WTC11 (cell line): ENCODE measurements at regions not wholly inside any gene's neighbourhood (a gene's known extent, or its start where the extent isn't known, plus 50 kb on each side); places are given as distances from the start of the nearest gene placed in this dataset.
A peak's percentile ranks its signal among the peaks of the same experiment; 100 is the strongest.

Source experiments
- ATAC-seq: fragments of 200-7000 bp; cut with Tn5 transposase; 2 replicates; pipeline ENCODE4 v1.10.0; 2021; ENCODE audit warnings: mild to moderate bottlenecking, moderate library complexity
- CTCF ChIA-PET: fragments of 300-600 bp; sonication (Branson Sonifier 250); formaldehyde crosslinking; loops from one replicate; lab custom pipeline; 2021; ENCODE audit warnings: antibody characterized with exemption; lab: Charles Lee
- POLR2A ChIA-PET: fragments of 350-600 bp; sonication (Branson Sonifier 250); formaldehyde crosslinking; loops from one replicate; lab custom pipeline; 2021; ENCODE audit warnings: antibody characterized with exemption; lab: Charles Lee
- DNase-seq: peaks from one replicate; pipeline ENCODE4 v3.0.0; 2021; ENCODE audit warnings: low spot score
- H3K27ac Mint-ChIP-seq: 2 replicates; pipeline ENCODE4 v1.8.0; 2021; ENCODE audit warnings: mixed read lengths
- H3K27me3 Mint-ChIP-seq: 2 replicates; pipeline ENCODE4 v1.8.0; 2021; ENCODE audit warnings: low read depth, mild to moderate bottlenecking, moderate library complexity, mixed read lengths
- H3K36me3 Mint-ChIP-seq: 2 replicates; pipeline ENCODE4 v1.8.0; 2021; ENCODE audit warnings: mixed read lengths
- H3K4me1 Mint-ChIP-seq: 2 replicates; pipeline ENCODE4 v1.8.0; 2022; ENCODE audit warnings: mixed read lengths
- H3K4me3 Mint-ChIP-seq: 2 replicates; pipeline ENCODE4 v1.8.0; 2021; ENCODE audit warnings: mild to moderate bottlenecking, moderate library complexity, mixed read lengths
- H3K9me3 Mint-ChIP-seq: 2 replicates; pipeline ENCODE4 v1.8.0; 2021; ENCODE audit warnings: mixed read lengths
- ATF1 ChIP-seq: sonication (generic); formaldehyde crosslinking; IDR thresholded peaks from 2 replicates; pipeline ENCODE4 v1.8.1; 2023; ENCODE audit warnings: mild to moderate bottlenecking, moderate library complexity, missing genetic modification reagents
- CBFB ChIP-seq: sonication (generic); formaldehyde crosslinking; IDR thresholded peaks from 2 replicates; pipeline ENCODE4 v1.8.1; 2022; ENCODE audit warnings: mild to moderate bottlenecking, low read depth, missing genetic modification reagents
- ESRRA ChIP-seq: sonication (generic); formaldehyde crosslinking; IDR thresholded peaks from 2 replicates; pipeline ENCODE4 v1.8.1; 2022; ENCODE audit warnings: mild to moderate bottlenecking, missing genetic modification reagents, borderline replicate concordance
- FOXJ3 ChIP-seq: sonication (generic); formaldehyde crosslinking; IDR thresholded peaks from 2 replicates; pipeline ENCODE4 v1.9.0; 2021; ENCODE audit warnings: missing genetic modification reagents, mild to moderate bottlenecking, borderline replicate concordance
- JUN ChIP-seq: sonication (generic); formaldehyde crosslinking; IDR thresholded peaks from 2 replicates; pipeline ENCODE4 v1.8.0; 2023; ENCODE audit warnings: mild to moderate bottlenecking, missing genetic modification reagents
- KAT7 ChIP-seq: sonication (generic); formaldehyde crosslinking; IDR thresholded peaks from 2 replicates; pipeline ENCODE4 v1.8.1; 2023; ENCODE audit warnings: missing genetic modification reagents, mild to moderate bottlenecking, borderline replicate concordance
- NR3C1 ChIP-seq: sonication (generic); formaldehyde crosslinking; conservative IDR thresholded peaks from 2 replicates; pipeline ENCODE4 v1.8.1; 2023; ENCODE audit warnings: low read depth, mild to moderate bottlenecking, missing genetic modification reagents
- SMAD4 ChIP-seq: sonication (generic); formaldehyde crosslinking; IDR thresholded peaks from 2 replicates; pipeline ENCODE4 v1.8.0; 2022; ENCODE audit warnings: mild to moderate bottlenecking, missing genetic modification reagents
- TEAD4 ChIP-seq: sonication (generic); formaldehyde crosslinking; IDR thresholded peaks from 2 replicates; pipeline ENCODE4 v1.8.0; 2022; ENCODE audit warnings: mild to moderate bottlenecking, missing genetic modification reagents
- ZNF263 ChIP-seq: sonication (generic); formaldehyde crosslinking; IDR thresholded peaks from 2 replicates; pipeline ENCODE4 v1.8.1; 2022; ENCODE audit warnings: low read depth, mild to moderate bottlenecking, moderate library complexity, missing genetic modification reagents
- ZNF317 ChIP-seq: sonication (generic); formaldehyde crosslinking; IDR thresholded peaks from 2 replicates; pipeline ENCODE4 v1.8.1; 2023; ENCODE audit warnings: low read depth, mild to moderate bottlenecking, moderate library complexity, missing genetic modification reagents, borderline replicate concordance
- TF ChIP-seq, protein P1 (sequence below): sonication (generic); formaldehyde crosslinking; IDR thresholded peaks from 2 replicates; pipeline ENCODE4 v1.8.1; 2023; ENCODE audit warnings: mild to moderate bottlenecking, missing genetic modification reagents, moderate library complexity
- TF ChIP-seq, protein P2 (sequence below): sonication (generic); formaldehyde crosslinking; IDR thresholded peaks from 2 replicates; pipeline ENCODE4 v1.8.1; 2023; ENCODE audit warnings: mild to moderate bottlenecking, missing genetic modification reagents
- TF ChIP-seq, protein P3 (sequence below): sonication (generic); formaldehyde crosslinking; IDR thresholded peaks from 2 replicates; pipeline ENCODE4 v1.8.1; 2023; ENCODE audit warnings: mild to moderate bottlenecking, missing genetic modification reagents
- TF ChIP-seq, protein P4 (sequence below): sonication (generic); formaldehyde crosslinking; IDR thresholded peaks from 2 replicates; pipeline ENCODE4 v1.8.0; 2022; ENCODE audit warnings: missing genetic modification reagents
- TF ChIP-seq, protein P5 (sequence below): sonication (generic); formaldehyde crosslinking; IDR thresholded peaks from 2 replicates; pipeline ENCODE4 v1.8.0; 2022; ENCODE audit warnings: mild to moderate bottlenecking, missing genetic modification reagents

DNA sequence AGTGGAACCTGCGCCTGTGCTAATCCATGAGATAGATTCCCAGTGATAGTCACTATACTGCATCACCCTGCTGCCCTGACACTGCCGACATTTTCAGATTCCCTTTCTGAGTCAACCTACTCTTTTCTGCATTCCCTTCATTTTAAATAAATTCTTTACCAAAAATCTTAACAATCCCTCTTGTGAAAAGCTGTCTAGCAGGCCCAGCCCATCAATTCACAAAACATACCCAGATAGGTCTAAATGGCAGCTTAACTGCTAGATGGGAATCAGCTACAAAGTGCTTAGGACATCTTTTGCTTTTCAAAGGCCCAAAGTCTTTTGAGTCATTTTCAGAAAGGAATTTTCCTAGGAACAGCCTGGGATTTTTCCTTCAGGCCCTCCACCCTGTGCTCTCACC, 180.1 kb upstream of the PTBP2 start (continued):
- TF ChIP-seq, protein P1, sequence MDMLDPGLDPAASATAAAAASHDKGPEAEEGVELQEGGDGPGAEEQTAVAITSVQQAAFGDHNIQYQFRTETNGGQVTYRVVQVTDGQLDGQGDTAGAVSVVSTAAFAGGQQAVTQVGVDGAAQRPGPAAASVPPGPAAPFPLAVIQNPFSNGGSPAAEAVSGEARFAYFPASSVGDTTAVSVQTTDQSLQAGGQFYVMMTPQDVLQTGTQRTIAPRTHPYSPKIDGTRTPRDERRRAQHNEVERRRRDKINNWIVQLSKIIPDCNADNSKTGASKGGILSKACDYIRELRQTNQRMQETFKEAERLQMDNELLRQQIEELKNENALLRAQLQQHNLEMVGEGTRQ (CRISPR knock-in tag): no peak
- no peak for TF ChIP-seq ESRRA (CRISPR knock-in tag)

DNA sequence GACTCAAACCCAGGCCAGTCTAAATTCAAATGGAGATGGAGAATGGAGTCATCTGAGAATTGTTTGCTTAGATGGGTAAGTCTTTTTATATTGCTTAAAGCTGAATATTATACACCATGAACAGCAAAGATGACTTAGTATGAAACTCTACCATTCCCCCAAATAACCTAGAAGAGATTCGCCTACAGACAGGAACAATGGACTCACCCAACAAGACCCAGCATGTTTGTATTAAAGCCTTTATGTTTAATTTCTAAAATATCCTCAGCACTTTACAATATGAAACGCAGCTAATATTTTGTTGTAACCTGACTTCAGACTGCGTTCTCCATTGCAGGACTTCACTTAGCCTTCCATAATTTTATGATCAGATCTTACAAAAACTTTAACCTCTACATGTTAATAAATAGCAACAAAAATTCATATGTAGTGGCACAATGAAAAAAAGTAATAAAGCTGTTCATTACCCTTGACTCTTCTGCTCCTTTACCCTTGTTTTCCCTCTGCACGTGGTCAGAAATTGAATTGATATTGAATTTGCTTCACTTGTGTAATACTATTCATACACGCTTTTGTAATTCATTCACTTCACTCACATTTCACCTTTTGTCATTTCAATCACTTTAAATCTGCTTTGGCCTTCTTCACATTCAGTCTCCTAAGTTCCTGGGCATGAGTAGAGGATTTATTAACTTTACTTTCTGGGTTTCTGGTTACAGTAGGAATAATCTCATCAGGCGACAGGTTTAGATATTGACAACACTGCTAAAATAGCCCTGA, 177.3 kb upstream of the PTBP2 start:
- no peak; the same call in 1 of the 2 replicates for ATAC-seq
- CTCF ChIA-PET: no interaction called here

DNA sequence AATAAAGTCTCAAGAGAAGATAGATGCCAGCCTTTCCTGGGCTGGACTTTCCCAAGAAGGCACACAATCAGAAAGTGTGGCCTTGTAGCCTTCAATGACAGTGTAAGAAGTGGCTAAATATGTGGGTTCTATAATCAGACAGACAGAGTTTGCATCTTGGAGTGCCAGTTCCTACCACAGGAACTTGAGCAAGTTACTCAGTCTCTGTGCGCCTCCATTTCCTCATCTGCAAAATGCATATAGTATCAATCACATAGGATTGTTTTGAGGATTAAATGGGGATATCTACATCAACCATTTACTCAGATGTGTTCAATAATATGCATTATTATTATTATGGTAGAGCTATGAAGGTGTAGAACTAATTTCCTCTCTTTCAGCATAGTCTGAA, 176.8 kb upstream of the PTBP2 start:
- Mint-ChIP-seq H3K4me3 (peak overlapping the region; percentile 22; the same call in 1 of the 2 replicates), H3K27me3 (no peaks in the 10 kb centered on the region), H3K4me1 (peaks cover 39% of the 10 kb centered on the region), H3K9me3 (0 out of 2 replicates have a peak, but pooled peaks cover 5% of the 10 kb centered on the region), H3K27ac (peak overlapping the region; percentile 51), H3K36me3 (no peaks in the 10 kb centered on the region)
- ATAC-seq (no peak), DNase-seq (no peak)
- CTCF ChIA-PET: no interaction called here
- POLR2A ChIA-PET: no interaction called here
- TF ChIP-seq TEAD4 (no peak), FOXJ3 (no peak), ATF1 (no peak), ZNF263 (CRISPR knock-in tag) (no peak), JUN (no peak), NR3C1 (CRISPR knock-in tag) (no peak), KAT7 (CRISPR knock-in tag) (no peak), ZNF317 (CRISPR knock-in tag) (no peak)
- TF ChIP-seq, protein P2, sequence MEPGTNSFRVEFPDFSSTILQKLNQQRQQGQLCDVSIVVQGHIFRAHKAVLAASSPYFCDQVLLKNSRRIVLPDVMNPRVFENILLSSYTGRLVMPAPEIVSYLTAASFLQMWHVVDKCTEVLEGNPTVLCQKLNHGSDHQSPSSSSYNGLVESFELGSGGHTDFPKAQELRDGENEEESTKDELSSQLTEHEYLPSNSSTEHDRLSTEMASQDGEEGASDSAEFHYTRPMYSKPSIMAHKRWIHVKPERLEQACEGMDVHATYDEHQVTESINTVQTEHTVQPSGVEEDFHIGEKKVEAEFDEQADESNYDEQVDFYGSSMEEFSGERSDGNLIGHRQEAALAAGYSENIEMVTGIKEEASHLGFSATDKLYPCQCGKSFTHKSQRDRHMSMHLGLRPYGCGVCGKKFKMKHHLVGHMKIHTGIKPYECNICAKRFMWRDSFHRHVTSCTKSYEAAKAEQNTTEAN (CRISPR knock-in tag): no peak
- TF ChIP-seq, protein P3, sequence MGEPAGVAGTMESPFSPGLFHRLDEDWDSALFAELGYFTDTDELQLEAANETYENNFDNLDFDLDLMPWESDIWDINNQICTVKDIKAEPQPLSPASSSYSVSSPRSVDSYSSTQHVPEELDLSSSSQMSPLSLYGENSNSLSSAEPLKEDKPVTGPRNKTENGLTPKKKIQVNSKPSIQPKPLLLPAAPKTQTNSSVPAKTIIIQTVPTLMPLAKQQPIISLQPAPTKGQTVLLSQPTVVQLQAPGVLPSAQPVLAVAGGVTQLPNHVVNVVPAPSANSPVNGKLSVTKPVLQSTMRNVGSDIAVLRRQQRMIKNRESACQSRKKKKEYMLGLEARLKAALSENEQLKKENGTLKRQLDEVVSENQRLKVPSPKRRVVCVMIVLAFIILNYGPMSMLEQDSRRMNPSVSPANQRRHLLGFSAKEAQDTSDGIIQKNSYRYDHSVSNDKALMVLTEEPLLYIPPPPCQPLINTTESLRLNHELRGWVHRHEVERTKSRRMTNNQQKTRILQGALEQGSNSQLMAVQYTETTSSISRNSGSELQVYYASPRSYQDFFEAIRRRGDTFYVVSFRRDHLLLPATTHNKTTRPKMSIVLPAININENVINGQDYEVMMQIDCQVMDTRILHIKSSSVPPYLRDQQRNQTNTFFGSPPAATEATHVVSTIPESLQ (CRISPR knock-in tag): no peak
- TF ChIP-seq, protein P4, sequence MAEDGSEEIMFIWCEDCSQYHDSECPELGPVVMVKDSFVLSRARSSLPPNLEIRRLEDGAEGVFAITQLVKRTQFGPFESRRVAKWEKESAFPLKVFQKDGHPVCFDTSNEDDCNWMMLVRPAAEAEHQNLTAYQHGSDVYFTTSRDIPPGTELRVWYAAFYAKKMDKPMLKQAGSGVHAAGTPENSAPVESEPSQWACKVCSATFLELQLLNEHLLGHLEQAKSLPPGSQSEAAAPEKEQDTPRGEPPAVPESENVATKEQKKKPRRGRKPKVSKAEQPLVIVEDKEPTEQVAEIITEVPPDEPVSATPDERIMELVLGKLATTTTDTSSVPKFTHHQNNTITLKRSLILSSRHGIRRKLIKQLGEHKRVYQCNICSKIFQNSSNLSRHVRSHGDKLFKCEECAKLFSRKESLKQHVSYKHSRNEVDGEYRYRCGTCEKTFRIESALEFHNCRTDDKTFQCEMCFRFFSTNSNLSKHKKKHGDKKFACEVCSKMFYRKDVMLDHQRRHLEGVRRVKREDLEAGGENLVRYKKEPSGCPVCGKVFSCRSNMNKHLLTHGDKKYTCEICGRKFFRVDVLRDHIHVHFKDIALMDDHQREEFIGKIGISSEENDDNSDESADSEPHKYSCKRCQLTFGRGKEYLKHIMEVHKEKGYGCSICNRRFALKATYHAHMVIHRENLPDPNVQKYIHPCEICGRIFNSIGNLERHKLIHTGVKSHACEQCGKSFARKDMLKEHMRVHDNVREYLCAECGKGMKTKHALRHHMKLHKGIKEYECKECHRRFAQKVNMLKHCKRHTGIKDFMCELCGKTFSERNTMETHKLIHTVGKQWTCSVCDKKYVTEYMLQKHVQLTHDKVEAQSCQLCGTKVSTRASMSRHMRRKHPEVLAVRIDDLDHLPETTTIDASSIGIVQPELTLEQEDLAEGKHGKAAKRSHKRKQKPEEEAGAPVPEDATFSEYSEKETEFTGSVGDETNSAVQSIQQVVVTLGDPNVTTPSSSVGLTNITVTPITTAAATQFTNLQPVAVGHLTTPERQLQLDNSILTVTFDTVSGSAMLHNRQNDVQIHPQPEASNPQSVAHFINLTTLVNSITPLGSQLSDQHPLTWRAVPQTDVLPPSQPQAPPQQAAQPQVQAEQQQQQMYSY (CRISPR knock-in tag): no peak

More for the DNA sequence above, 177.3 kb upstream of the PTBP2 start:
- DNase-seq: no peak
- TF ChIP-seq, protein P1 (CRISPR knock-in tag): peak; percentile 42; the same call in 1 of the 2 replicates
- TF ChIP-seq, protein P5, sequence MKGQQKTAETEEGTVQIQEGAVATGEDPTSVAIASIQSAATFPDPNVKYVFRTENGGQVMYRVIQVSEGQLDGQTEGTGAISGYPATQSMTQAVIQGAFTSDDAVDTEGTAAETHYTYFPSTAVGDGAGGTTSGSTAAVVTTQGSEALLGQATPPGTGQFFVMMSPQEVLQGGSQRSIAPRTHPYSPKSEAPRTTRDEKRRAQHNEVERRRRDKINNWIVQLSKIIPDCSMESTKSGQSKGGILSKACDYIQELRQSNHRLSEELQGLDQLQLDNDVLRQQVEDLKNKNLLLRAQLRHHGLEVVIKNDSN (CRISPR knock-in tag): 0 out of 2 replicates have a peak, but pooled peaks have one; percentile 16
- TF ChIP-seq SMAD4 (CRISPR knock-in tag) (no peak), CBFB (no peak)
- POLR2A ChIA-PET: no interaction called here
- no peaks in the 10 kb centered on the region for H3K27me3 Mint-ChIP-seq
- peak overlapping the region; percentile 22; the same call in 1 of the 2 replicates for H3K4me3 Mint-ChIP-seq
- H3K27ac Mint-ChIP-seq: peak overlapping the region; percentile 51
- 0 out of 2 replicates have a peak, but pooled peaks cover 5% of the 10 kb centered on the region for H3K9me3 Mint-ChIP-seq
- H3K4me1 Mint-ChIP-seq: peaks cover 43% of the 10 kb centered on the region
- H3K36me3 Mint-ChIP-seq: no peaks in the 10 kb centered on the region
